GM18520 (cell line): ENCODE measurements at regions not wholly inside any gene's neighbourhood (a gene's known extent, or its start where the extent isn't known, plus 50 kb on each side); places are given as distances from the start of the nearest gene placed in this dataset.

Experiments
- ATAC-seq: cut with Tn5 transposase; IDR thresholded peaks from one replicate; pipeline ENCODE4 v1.9.1; 2021; ENCODE audit not compliant: unreplicated experiment

GRCh38 chr20:6693178-6693807 is 74.2 kb upstream of the BMP2 start:
- no peak for ATAC-seq

GRCh38 chr20:6692566-6693173 is 74.8 kb upstream of the BMP2 start:
- no peak for ATAC-seq

- no peak for ATAC-seq
Observed at GRCh38 chr20:6691516-6691915, 76.0 kb upstream of the BMP2 start.

GRCh38 chr20:6689339-6689973 is 78.0 kb upstream of the BMP2 start:
- ATAC-seq = no peak

GRCh38 chr20:6686171-6686570 is 81.3 kb upstream of the BMP2 start:
- no peak for ATAC-seq

- no peak for ATAC-seq
Observed at GRCh38 chr20:6685626-6686025, 81.9 kb upstream of the BMP2 start.

GRCh38 chr20:6685181-6685582 is 82.3 kb upstream of the BMP2 start:
- no peak for ATAC-seq

- no peak for ATAC-seq
Observed at GRCh38 chr20:6683021-6683977, 84.2 kb upstream of the BMP2 start.

- ATAC-seq = no peak
Observed at GRCh38 chr20:6680854-6681253, 86.6 kb upstream of the BMP2 start.

GRCh38 chr20:6680441-6680840 is 87.0 kb upstream of the BMP2 start:
- no peak for ATAC-seq

- no peak for ATAC-seq
Observed at GRCh38 chr20:6679086-6679485, 88.4 kb upstream of the BMP2 start.

GRCh38 chr20:6678101-6678500 is 89.4 kb upstream of the BMP2 start:
- no peak for ATAC-seq

GRCh38 chr20:6674831-6675230 is 92.7 kb upstream of the BMP2 start:
- no peak for ATAC-seq

GRCh38 chr20:6673071-6673470 is 94.4 kb upstream of the BMP2 start:
- no peak for ATAC-seq

GRCh38 chr20:6671829-6672228 is 95.7 kb upstream of the BMP2 start:
- no peak for ATAC-seq

GRCh38 chr20:6668546-6668945 is 98.9 kb upstream of the BMP2 start:
- no peak for ATAC-seq

- no peak for ATAC-seq
Observed at GRCh38 chr20:6665621-6666355, 101.7 kb upstream of the BMP2 start.

GRCh38 chr20:6665161-6665560 is 102.3 kb upstream of the BMP2 start:
- ATAC-seq = no peak

GRCh38 chr20:6664574-6664973 is 102.9 kb upstream of the BMP2 start:
- no peak for ATAC-seq

GRCh38 chr20:6663751-6664388 is 103.6 kb upstream of the BMP2 start:
- ATAC-seq = no peak
